Esophagus squamous epithelium (tissue), 5 donors: ENCODE measurements at regions not wholly inside any gene's neighbourhood (a gene's known extent, or its start where the extent isn't known, plus 50 kb on each side); places are given as distances from the start of the nearest gene placed in this dataset.

Experiments used
- DNase-seq: peaks from one replicate; lab custom pipeline; 2025; lab: John Stamatoyannopoulos, UW
- H3K27ac ChIP-seq, 4 donors: fragments of 200-600 bp; sonication (generic); one replicate each; pipeline ENCODE4 v1.5.1; 2016 to 2019; ENCODE audit warnings: mild to moderate bottlenecking in 1 of 4
- H3K27me3 ChIP-seq, 4 donors: fragments of 200-600 bp; sonication (generic); 1 replicate in 3 of 4; 2 replicates in 1 of 4; pipeline versions ENCODE4 v1.5.1 to v1.6.0; 2017 to 2021; ENCODE audit warnings: antibody characterized with exemption in 1 of 4
- H3K36me3 ChIP-seq, 3 donors: fragments of 200-600 bp; sonication (generic); one replicate each; pipeline ENCODE4 v1.5.1; 2016 to 2019
- H3K4me1 ChIP-seq, 3 donors: fragments of 200-600 bp; sonication (generic); one replicate each; pipeline ENCODE4 v1.5.1; 2017 to 2019
- H3K4me3 ChIP-seq, 4 donors: fragments of 200-600 bp; sonication (generic); 1 replicate in 3 of 4; 2 replicates in 1 of 4; pipeline ENCODE4 v1.5.1; 2016 to 2019; ENCODE audit warnings: mild to moderate bottlenecking in 2 of 4, moderate library complexity in 1 of 4
- H3K9me3 ChIP-seq, 3 donors: fragments of 200-600 bp; sonication (generic); one replicate each; pipeline ENCODE4 v1.5.1; 2016 to 2019
- POLR2A ChIP-seq, 4 donors: fragments of 450-650 bp; IDR thresholded peaks; one replicate each; pipeline ENCODE4 v1.6.1; 2017; ENCODE audit warnings: antibody characterized with exemption in 4 of 4, mild to moderate bottlenecking in 4 of 4, moderate library complexity in 3 of 4
- WGBS, 2 donors: methylation state at CpG; one replicate each; pipeline ENCODE4 v1.1.5; 2018; 5-methylcytosine and 5-hydroxymethylcytosine counted together
- intact Hi-C: fragments of 100-400 bp; cut with DNase I; formaldehyde crosslinking; loops from one replicate; pipeline ENCODE4 v1.15.0; 2022
- TF ChIP-seq, protein P1 (sequence below), 6 experiments: fragments of 450-650 bp in 4 of 6; fragments of 200-600 bp in 2 of 6; sonication (generic) in 2 of 6; IDR thresholded peaks; one replicate each; pipeline ENCODE4 v1.5.1; 2016 to 2019; ENCODE audit warnings: antibody characterized with exemption in 6 of 6, mild to moderate bottlenecking in 4 of 6, moderate library complexity in 4 of 6
- donor health status: DM: yes; HTN: yes; CAD: no.

DNA sequence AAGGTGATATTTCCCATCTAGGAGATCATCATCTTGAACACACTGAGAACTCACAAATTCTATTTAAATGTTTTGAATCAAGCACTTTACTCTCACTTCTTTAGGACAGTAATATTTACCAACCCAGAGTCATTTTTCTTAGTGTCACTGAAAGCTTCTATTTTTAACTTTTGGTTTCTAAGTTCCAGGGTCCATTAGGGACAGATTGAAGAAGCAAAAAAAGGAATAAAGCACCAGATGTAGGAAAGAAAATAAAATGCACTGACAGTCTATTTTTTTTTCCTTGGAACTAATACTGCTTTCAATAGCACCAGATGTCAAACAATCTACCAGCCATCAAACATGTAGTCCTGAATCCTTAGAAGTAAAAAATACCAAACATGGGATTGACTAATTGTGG, 526.7 kb upstream of the LRRN3 start:
- Histone ChIP-seq H3K9me3 (no peaks in the 10 kb centered on the region), H3K27ac (no peak overlapping the region), H3K4me1 (peaks cover 0 to 5% (median 0%) of the 10 kb centered on the region in 3 donors), H3K4me3 (no peak overlapping the region), H3K36me3 (no peaks in the 10 kb centered on the region), H3K27me3 (no peaks in the 10 kb centered on the region)
- TF ChIP-seq, protein P1, sequence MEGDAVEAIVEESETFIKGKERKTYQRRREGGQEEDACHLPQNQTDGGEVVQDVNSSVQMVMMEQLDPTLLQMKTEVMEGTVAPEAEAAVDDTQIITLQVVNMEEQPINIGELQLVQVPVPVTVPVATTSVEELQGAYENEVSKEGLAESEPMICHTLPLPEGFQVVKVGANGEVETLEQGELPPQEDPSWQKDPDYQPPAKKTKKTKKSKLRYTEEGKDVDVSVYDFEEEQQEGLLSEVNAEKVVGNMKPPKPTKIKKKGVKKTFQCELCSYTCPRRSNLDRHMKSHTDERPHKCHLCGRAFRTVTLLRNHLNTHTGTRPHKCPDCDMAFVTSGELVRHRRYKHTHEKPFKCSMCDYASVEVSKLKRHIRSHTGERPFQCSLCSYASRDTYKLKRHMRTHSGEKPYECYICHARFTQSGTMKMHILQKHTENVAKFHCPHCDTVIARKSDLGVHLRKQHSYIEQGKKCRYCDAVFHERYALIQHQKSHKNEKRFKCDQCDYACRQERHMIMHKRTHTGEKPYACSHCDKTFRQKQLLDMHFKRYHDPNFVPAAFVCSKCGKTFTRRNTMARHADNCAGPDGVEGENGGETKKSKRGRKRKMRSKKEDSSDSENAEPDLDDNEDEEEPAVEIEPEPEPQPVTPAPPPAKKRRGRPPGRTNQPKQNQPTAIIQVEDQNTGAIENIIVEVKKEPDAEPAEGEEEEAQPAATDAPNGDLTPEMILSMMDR (IDR thresholded peaks at IDR 0.05): no peak
- TF ChIP-seq POLR2A (IDR thresholded peaks at IDR 0.05): no peak
- intact Hi-C loops: no loop called here
- DNase-seq: no peak

DNA sequence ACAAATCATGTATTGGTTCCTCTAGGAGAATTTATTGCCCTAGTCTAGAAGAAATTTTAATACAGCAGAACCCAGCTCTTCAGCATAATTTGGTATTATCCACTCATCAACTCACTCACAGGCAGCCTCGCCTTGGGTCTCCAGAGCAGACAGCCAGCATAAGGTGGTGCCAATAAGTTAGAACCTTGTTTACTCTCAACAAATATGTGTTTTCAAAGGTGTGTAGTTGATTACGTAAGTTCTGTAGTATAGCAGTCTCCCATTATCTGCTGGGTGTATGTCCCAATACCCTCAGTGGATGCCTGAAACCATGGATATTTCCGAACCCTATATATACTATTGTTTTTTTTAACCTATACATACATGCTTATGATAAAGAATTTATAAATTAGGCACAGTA, 522.5 kb upstream of the LRRN3 start:
- Histone ChIP-seq H3K27ac (no peak overlapping the region), H3K36me3 (no peaks in the 10 kb centered on the region), H3K9me3 (no peaks in the 10 kb centered on the region), H3K4me3 (no peak overlapping the region), H3K4me1 (peaks cover 0 to 5% (median 0%) of the 10 kb centered on the region in 3 donors), H3K27me3 (no peaks in the 10 kb centered on the region)
- WGBS, 2 donors: 85 to 92% methylated on average over 3 of the region's 3 CpGs
- intact Hi-C loops: no loop called here
- no peak for TF ChIP-seq POLR2A (IDR thresholded peaks at IDR 0.05)
- TF ChIP-seq, protein P1 (IDR thresholded peaks at IDR 0.05): no peak
- no peak for DNase-seq

GRCh38 chr7:110568932-110569331, 522.0 kb upstream of the LRRN3 start:
- WGBS, 2 donors: 57 to 77% methylated on average over 6 of the region's 6 CpGs
- no peak overlapping the region for H3K4me3 ChIP-seq
- no peak overlapping the region for H3K27ac ChIP-seq
- no peaks in the 10 kb centered on the region for H3K9me3 ChIP-seq
- intact Hi-C loops: no loop called here
- no peak for DNase-seq
- no peaks in the 10 kb centered on the region for H3K27me3 ChIP-seq
- no peaks in the 10 kb centered on the region for H3K36me3 ChIP-seq
- TF ChIP-seq POLR2A (IDR thresholded peaks at IDR 0.05): no peak
- TF ChIP-seq, protein P1 (IDR thresholded peaks at IDR 0.05): no peak
- H3K4me1 ChIP-seq: peaks cover 0 to 5% (median 0%) of the 10 kb centered on the region in 3 donors

GRCh38 chr7:110569486-110570205, 521.3 kb upstream of the LRRN3 start:
- Histone ChIP-seq H3K4me3 (no peak overlapping the region), H3K27ac (no peak overlapping the region), H3K4me1 (peaks cover 0 to under 1% (median 0%) of the 10 kb centered on the region in 3 donors), H3K36me3 (no peaks in the 10 kb centered on the region), H3K9me3 (no peaks in the 10 kb centered on the region), H3K27me3 (no peaks in the 10 kb centered on the region)
- WGBS, 2 donors: 60 to 72% methylated on average over 6 of the region's 6 CpGs
- intact Hi-C loops: no loop called here
- DNase-seq: no peak
- TF ChIP-seq, protein P1 (IDR thresholded peaks at IDR 0.05): no peak
- TF ChIP-seq POLR2A (IDR thresholded peaks at IDR 0.05): no peak

DNA sequence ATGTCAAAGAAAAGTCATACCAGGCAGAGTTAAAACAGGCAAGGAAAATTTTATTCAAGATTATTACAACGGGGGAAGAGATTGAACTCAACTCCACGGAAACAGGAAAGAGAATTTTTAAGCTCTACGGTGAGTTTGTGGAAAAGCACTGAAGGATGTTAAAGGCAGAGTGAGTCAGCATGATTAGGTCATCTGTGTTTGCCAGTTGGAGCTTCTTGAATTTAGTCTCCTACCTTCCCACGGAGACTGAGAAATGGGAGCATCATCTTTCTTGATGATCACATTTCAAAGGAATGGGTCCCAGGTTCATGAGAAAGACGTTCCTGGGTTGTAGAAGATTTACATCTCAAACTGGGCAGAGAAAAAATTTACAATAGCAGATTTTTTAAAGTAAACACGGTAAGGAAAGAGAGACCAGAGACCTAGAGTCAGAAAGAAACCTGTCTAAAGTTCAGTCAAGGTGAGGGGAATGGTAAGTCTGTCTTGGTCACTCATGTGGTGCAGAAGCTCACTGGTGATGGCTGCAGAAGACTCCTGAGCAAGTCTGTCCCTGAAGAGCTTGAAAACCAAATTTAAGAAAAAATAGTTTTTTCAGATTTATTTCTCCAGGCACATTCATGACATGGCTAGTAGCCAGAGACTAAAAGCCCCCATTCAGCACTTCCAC, 516.9 kb upstream of the LRRN3 start:
- TF ChIP-seq, protein P1 (IDR thresholded peaks at IDR 0.05): no peak
- TF ChIP-seq POLR2A (IDR thresholded peaks at IDR 0.05): no peak
- Histone ChIP-seq H3K9me3 (no peaks in the 10 kb centered on the region), H3K4me3 (no peak overlapping the region), H3K27ac (no peak overlapping the region), H3K4me1 (no peaks in the 10 kb centered on the region), H3K27me3 (no peaks in the 10 kb centered on the region), H3K36me3 (no peaks in the 10 kb centered on the region)
- WGBS, 2 donors: 46 to 51% methylated on average over 6 of the region's 6 CpGs
- intact Hi-C loops: no loop called here
- no peak for DNase-seq
